OCI-LY1 (cell line): ENCODE measurements at regions not wholly inside any gene's neighbourhood (a gene's known extent, or its start where the extent isn't known, plus 50 kb on each side); places are given as distances from the start of the nearest gene placed in this dataset.

ENCODE experiments used
- CTCF ChIP-seq: fragments of 200-600 bp; sonication (generic), shearing (Covaris generic); IDR thresholded peaks from 2 replicates; pipeline ENCODE4 v1.5.1; 2017; ENCODE audit warnings: mild to moderate bottlenecking, antibody characterized with exemption, low read length, moderate library complexity, mixed read lengths
- EZH2 ChIP-seq: fragments of 200-600 bp; sonication (generic), shearing (Covaris generic); IDR thresholded peaks from 2 replicates; pipeline ENCODE4 v1.8.0; 2017; ENCODE audit warnings: borderline replicate concordance, mixed run types, mild to moderate bottlenecking, antibody characterized with exemption, low read length, moderate library complexity, mixed read lengths

- no peak for TF ChIP-seq CTCF
- no peak for TF ChIP-seq EZH2
Observed at GRCh38 chr11:104338186-104338585, 174.2 kb upstream of the PDGFD start.
